NCI-H1105 (cell line): ENCODE measurements at regions not wholly inside any gene's neighbourhood (a gene's known extent, or its start where the extent isn't known, plus 50 kb on each side); places are given as distances from the start of the nearest gene placed in this dataset.

Experiments
- DNase-seq: peaks from one replicate; lab custom pipeline; 2025; lab: John Stamatoyannopoulos, UW

- no peak for DNase-seq
These were observed 528.7 kb downstream of the ZIC1 start for GRCh38 chr3:147937891-147938290.

- DNase-seq, result no peak
These were observed 530.3 kb downstream of the ZIC1 start for GRCh38 chr3:147939425-147939824.

- DNase-seq, result no peak
These were observed 530.7 kb downstream of the ZIC1 start for GRCh38 chr3:147939839-147940238.

GRCh38 chr3:147940405-147941193, 531.4 kb downstream of the ZIC1 start:
- no peak for DNase-seq

- DNase-seq, result no peak
These were observed 532.8 kb downstream of the ZIC1 start for GRCh38 chr3:147941969-147942368.

- no peak for DNase-seq
These were observed 534.2 kb downstream of the ZIC1 start for GRCh38 chr3:147943265-147943945.

GRCh38 chr3:147945968-147946519, 536.9 kb downstream of the ZIC1 start:
- peak; percentile 11 for DNase-seq

- no peak for DNase-seq
These were observed 547.5 kb downstream of the ZIC1 start for GRCh38 chr3:147956615-147957014.

GRCh38 chr3:147958754-147959153, 549.6 kb downstream of the ZIC1 start:
- no peak for DNase-seq

- DNase-seq, result no peak
These were observed 551.6 kb downstream of the ZIC1 start for GRCh38 chr3:147960786-147961185.

- DNase-seq, result no peak
These were observed 553.4 kb downstream of the ZIC1 start for GRCh38 chr3:147962408-147963164.

GRCh38 chr3:147963711-147964110, 554.5 kb downstream of the ZIC1 start:
- no peak for DNase-seq

- no peak for DNase-seq
These were observed 566.0 kb downstream of the ZIC1 start for GRCh38 chr3:147975165-147975564.

- no peak for DNase-seq
These were observed 567.8 kb downstream of the ZIC1 start for GRCh38 chr3:147977001-147977400.

GRCh38 chr3:147987549-147987948, 578.4 kb downstream of the ZIC1 start:
- no peak for DNase-seq

- no peak for DNase-seq
These were observed 580.2 kb downstream of the ZIC1 start for GRCh38 chr3:147989344-147989743.

GRCh38 chr3:148002705-148003205, 593.6 kb downstream of the ZIC1 start:
- no peak for DNase-seq

- DNase-seq, result no peak
These were observed 595.2 kb downstream of the ZIC1 start for GRCh38 chr3:148004331-148004730.

- no peak for DNase-seq
These were observed 596.3 kb downstream of the ZIC1 start for GRCh38 chr3:148005456-148005855.

- no peak for DNase-seq
These were observed 597.3 kb downstream of the ZIC1 start for GRCh38 chr3:148006508-148006907.

- DNase-seq, result no peak
These were observed 599.4 kb downstream of the ZIC1 start for GRCh38 chr3:148008591-148008990.

GRCh38 chr3:148020861-148021260, 611.7 kb downstream of the ZIC1 start:
- DNase-seq, result no peak
